ENCODE measurements at regions not wholly inside any gene's neighbourhood (a gene's known extent, or its start where the extent isn't known, plus 50 kb on each side); places are given as distances from the start of the nearest gene placed in this dataset.
A peak's percentile ranks its signal among the peaks of the same experiment; 100 is the strongest.
"Not testable (repeated sequence)": the region's sequence is repeated elsewhere in the genome, so short reads cannot be mapped to it uniquely, and the experiment has no call there.

GRCh38 chr2:149806651-149807050 lies 219.1 kb upstream of the MMADHC start:
- DNase-seq (ENCODE audit: low spot score): no peak

GRCh38 chr2:149800624-149801542 lies 213.3 kb upstream of the MMADHC start:
- no peak for DNase-seq (ENCODE audit: low spot score)

- peak; percentile 31 for DNase-seq (ENCODE audit: low spot score)
These were observed 211.6 kb upstream of the MMADHC start for GRCh38 chr2:149799013-149799705.

GRCh38 chr2:149797030-149797429 lies 209.5 kb upstream of the MMADHC start:
- no peak for DNase-seq (ENCODE audit: low spot score)

- no peak for DNase-seq (ENCODE audit: low spot score)
These were observed 202.0 kb upstream of the MMADHC start for GRCh38 chr2:149789549-149789948.

GRCh38 chr2:149787206-149787605 lies 199.6 kb upstream of the MMADHC start:
- DNase-seq (ENCODE audit: low spot score): no peak

- DNase-seq (ENCODE audit: low spot score): no peak
These were observed 195.7 kb upstream of the MMADHC start for GRCh38 chr2:149783284-149783683.

GRCh38 chr2:149782572-149782971 lies 195.0 kb upstream of the MMADHC start:
- DNase-seq (ENCODE audit: low spot score): no peak

- DNase-seq (ENCODE audit: low spot score): no peak
These were observed 193.8 kb upstream of the MMADHC start for GRCh38 chr2:149781263-149781808.

- no peak for DNase-seq (ENCODE audit: low spot score)
These were observed 185.4 kb upstream of the MMADHC start for GRCh38 chr2:149773006-149773405.

GRCh38 chr2:149768320-149768799 lies 180.8 kb upstream of the MMADHC start:
- DNase-seq (ENCODE audit: low spot score): no peak

- no peak for DNase-seq (ENCODE audit: low spot score)
These were observed 180.0 kb upstream of the MMADHC start for GRCh38 chr2:149767516-149767974.

- DNase-seq (ENCODE audit: low spot score): no peak
These were observed 178.8 kb upstream of the MMADHC start for GRCh38 chr2:149766339-149766738.

- no peak for DNase-seq (ENCODE audit: low spot score)
These were observed 178.1 kb upstream of the MMADHC start for GRCh38 chr2:149765636-149766035.

GRCh38 chr2:149765003-149765402 lies 177.4 kb upstream of the MMADHC start:
- DNase-seq (ENCODE audit: low spot score): no peak

- no peak for DNase-seq (ENCODE audit: low spot score)
These were observed 175.8 kb upstream of the MMADHC start for GRCh38 chr2:149763358-149763757.

- DNase-seq (ENCODE audit: low spot score): no peak
These were observed 174.0 kb upstream of the MMADHC start for GRCh38 chr2:149761611-149762010.

GRCh38 chr2:149759382-149759781 lies 171.8 kb upstream of the MMADHC start:
- DNase-seq (ENCODE audit: low spot score): not testable (repeated sequence)

GRCh38 chr2:149754722-149755121 lies 167.1 kb upstream of the MMADHC start:
- DNase-seq (ENCODE audit: low spot score): not testable (repeated sequence)

- DNase-seq (ENCODE audit: low spot score): no peak
These were observed 159.9 kb upstream of the MMADHC start for GRCh38 chr2:149747456-149747855.

- no peak for DNase-seq (ENCODE audit: low spot score)
These were observed 158.0 kb upstream of the MMADHC start for GRCh38 chr2:149745396-149746230.

GRCh38 chr2:149744865-149745264 lies 157.3 kb upstream of the MMADHC start:
- no peak for DNase-seq (ENCODE audit: low spot score)
